Pulmonary artery endothelial cell (primary cell): ENCODE measurements at regions not wholly inside any gene's neighbourhood (a gene's known extent, or its start where the extent isn't known, plus 50 kb on each side); places are given as distances from the start of the nearest gene placed in this dataset.

Experiments
- DNase-seq: peaks from one replicate; pipeline ENCODE4 v3.0.0-alpha.2; 2011; ENCODE audit warnings: low read depth, low spot score

GRCh38 chr14:98252820-98253219 is 1019.2 kb downstream of the BCL11B start:
- DNase-seq = no peak

GRCh38 chr14:98259881-98260280 is 1012.1 kb downstream of the BCL11B start:
- DNase-seq = no peak

- DNase-seq = no peak
Observed at GRCh38 chr14:98262566-98262965, 1009.4 kb downstream of the BCL11B start.

DNA sequence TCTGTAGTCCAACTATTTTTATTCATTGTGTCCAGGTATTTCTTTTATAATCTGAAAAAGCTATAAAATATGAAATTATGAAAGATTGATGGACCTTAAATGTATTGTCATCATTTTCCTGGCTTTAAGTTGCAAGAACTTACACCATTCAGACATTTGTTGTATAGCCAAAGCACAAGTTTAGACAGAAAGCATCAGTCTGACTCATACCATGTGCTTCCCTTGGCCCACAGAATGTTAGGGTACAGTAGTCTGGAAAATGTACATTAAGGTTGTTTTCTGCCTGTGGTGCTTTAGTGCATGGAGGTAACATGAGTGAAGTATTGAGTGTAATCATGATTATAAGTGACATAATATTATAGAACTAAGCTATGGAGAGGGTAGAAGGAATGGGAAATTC is 1002.5 kb downstream of the BCL11B start:
- no peak for DNase-seq

GRCh38 chr14:98270201-98270600 is 1001.8 kb downstream of the BCL11B start:
- no peak for DNase-seq

- no peak for DNase-seq
Observed at GRCh38 chr14:98274596-98274995, 997.4 kb downstream of the BCL11B start.

DNA sequence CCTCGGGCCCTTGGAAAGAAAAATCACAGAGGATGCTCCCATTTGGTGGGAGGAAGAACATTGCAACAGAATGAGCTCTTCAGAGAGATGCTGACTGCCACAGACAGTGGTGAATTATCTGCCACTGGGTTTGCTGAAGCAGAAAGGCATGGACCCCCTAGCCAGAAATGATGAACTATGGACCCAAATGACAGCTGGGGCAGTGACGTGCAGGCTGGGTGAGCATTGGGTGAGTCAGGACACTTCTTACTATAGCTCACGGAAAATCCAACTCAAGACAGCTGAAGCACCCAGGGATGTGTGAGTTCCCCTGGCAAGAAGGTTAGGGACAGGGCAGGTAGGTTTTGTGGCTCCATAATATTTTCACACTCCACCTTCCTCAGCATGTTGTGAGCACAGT is 993.2 kb downstream of the BCL11B start:
- no peak for DNase-seq

DNA sequence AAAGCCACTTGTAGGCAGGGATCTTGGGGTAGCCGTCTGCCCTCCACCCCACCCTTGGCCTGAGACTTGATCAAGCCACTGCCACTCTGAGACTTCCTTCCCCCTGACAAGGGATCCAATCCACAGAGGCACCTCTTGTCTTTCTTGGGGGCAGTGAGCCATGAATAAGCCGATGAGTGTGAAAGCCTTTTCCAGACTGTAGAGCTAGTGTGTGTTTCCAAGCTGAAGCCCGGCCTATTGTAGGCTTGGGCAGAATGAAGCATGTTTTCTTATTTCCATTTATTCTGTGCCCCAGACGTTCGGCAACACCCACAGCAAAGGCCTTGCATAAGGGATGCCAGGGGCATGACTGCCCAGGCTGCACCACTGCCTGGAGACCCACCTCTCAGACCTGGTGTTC is 991.6 kb downstream of the BCL11B start:
- no peak for DNase-seq

DNA sequence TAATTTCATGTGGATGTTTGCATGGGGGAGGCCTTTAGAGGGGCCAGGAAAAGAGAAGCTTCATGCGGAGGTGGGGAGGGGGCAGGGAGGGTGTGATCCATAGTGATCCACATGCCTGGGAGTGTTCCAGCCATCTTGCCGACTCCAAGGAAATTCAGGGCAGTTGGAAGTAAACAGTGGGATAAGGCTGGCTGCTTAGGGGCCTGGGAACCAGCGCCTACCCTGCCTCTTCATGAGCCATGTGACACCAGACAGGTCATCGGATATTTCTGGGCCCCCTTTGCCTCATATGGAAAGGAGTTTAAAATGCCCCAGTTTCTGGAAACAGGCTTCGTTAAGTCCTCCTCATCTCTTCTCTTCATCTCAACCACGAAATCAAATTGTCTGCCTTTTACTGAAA is 983.2 kb downstream of the BCL11B start:
- no peak for DNase-seq

GRCh38 chr14:98290596-98290995 is 981.4 kb downstream of the BCL11B start:
- DNase-seq = no peak

- DNase-seq = no peak
Observed at GRCh38 chr14:98292191-98292590, 979.8 kb downstream of the BCL11B start.

- DNase-seq = no peak
Observed at GRCh38 chr14:98293576-98293975, 978.4 kb downstream of the BCL11B start.

GRCh38 chr14:98296895-98297294 is 975.1 kb downstream of the BCL11B start:
- DNase-seq = no peak

- DNase-seq = no peak
Observed at GRCh38 chr14:98297567-98297966, 974.4 kb downstream of the BCL11B start.

GRCh38 chr14:98298481-98299244 is 973.3 kb downstream of the BCL11B start:
- DNase-seq = no peak

DNA sequence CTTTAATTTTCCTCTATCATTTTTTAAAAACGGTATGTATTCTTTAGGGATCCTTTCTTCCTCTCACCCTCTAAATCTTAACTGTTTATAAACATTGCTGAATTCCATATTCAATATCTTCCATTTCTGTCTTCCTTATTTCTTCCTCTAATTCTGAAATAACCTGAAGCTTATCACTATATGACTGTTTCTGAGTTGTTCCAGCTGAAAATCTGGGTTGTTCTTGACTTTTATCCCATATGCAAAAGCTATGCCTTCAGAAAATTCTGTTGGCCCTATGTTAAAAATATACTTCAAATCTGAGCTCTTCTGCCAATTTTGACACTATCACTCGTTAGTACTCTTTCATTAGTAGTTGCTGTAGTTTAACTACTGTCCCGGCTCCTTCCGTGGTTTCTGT is 970.3 kb downstream of the BCL11B start:
- no peak for DNase-seq

- DNase-seq = no peak
Observed at GRCh38 chr14:98304574-98304973, 967.4 kb downstream of the BCL11B start.

- DNase-seq = no peak
Observed at GRCh38 chr14:98309591-98309990, 962.4 kb downstream of the BCL11B start.

DNA sequence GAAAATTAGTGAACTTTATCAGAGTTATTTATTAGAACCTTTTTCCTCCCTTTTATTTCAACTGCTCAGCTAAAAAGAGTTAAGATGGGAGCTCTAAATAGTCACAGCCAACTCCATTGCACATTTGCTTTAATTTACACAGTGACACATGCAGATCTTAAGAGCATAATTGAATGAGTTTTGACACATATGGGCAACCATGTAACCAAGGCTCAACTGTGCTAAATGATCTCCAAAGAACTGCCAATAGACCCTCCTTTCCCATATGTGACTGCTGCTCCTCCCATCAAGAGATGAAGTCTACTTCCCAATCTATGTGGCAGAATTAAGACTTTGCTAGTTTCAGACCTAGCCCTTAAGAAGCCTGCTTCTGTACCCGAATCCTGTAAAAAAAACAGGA is 960.0 kb downstream of the BCL11B start:
- DNase-seq = no peak

DNA sequence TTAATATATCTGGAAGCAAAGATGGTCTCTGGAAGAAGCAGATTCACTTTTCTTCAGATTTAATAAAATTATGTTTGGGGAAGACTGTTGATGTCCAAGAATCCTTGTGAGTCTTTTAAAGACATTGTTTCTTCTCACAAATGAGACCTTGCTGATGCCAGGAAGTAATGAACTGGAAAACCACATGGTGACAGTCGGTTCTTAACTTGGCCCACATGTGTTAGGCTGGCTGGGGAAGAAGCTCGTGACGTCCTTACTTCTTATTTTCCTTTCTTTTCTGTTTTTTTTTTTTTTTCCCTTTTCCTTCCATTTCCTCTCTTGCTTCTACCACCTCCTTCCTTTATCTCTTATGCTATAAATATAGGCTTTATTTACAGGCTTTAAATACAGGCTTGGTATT is 950.2 kb downstream of the BCL11B start:
- DNase-seq = no peak

GRCh38 chr14:98323836-98324235 is 948.2 kb downstream of the BCL11B start:
- DNase-seq = no peak

DNA sequence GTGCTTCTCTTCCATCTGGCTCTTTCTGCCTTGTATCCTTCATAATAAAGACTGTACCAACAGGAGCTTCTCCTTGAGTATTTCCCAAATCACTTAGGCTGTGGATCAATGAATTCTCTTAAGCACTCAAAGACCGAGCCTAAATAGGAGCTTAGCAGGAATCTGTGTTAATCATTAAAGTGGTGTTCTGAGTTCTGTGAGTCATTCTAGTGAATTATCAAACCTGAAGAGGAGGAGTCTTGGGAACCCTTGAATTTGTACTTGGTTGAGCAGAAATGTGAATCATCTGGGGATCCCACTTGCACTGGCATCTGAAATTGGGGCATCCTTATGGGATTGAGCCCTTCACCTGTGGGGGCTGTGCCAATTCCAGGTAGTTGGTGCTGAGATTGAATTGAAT is 946.2 kb downstream of the BCL11B start:
- DNase-seq = no peak

DNA sequence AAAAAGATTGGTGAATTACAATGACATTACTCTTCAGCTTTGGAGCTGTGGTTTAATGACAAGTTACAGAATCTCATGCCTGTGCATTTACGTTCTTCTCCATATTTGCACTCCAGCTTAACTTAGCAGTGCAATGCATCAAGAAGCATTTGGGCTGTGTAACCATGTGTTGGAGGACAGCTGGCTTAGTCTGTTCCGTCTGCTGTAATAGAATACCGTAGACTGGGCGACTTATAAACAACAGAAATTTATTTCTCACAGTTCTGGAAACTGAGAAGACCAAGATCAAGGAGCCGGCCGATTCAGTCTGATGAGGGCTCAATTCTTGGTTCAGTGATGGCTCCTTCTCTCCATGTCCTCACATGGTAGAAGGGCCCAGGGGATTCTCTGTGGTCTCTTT is 943.5 kb downstream of the BCL11B start:
- DNase-seq = no peak

DNA sequence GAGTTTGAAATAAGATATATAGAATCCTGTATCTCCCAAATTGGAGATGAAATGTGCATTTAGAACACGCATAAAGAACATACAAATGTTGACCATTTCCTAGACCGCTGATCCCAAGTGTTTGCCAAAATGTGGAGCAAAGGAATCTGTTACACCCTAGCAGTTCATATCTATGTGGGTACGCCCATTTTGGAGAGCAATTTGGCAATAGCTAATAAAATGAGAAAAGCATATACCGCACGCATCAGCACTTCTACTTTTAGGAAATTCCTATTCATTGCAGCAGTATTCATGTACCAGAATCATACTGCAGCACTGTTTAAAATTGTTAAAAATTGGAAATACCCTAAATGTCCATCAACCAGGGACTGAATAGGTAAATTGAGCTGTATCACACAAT is 937.8 kb downstream of the BCL11B start:
- DNase-seq = no peak
